Esophagus muscularis mucosa (tissue), 4 donors: ENCODE measurements at regions not wholly inside any gene's neighbourhood (a gene's known extent, or its start where the extent isn't known, plus 50 kb on each side); places are given as distances from the start of the nearest gene placed in this dataset.

Experiments used
- DNase-seq: peaks from one replicate; pipeline ENCODE4 v3.0.0-alpha.2; 2017; ENCODE audit errors: extremely low spot score
- H3K27ac ChIP-seq, 4 donors: fragments of 200-600 bp; sonication (generic); replicated peaks in 1 of 4; 1 replicate in 3 of 4; 2 replicates in 1 of 4; pipeline ENCODE4 v1.5.1; 2016 to 2019; ENCODE audit warnings: mild to moderate bottlenecking in 1 of 4
- H3K27me3 ChIP-seq, 4 donors: fragments of 200-600 bp; sonication (generic); one replicate each; pipeline versions ENCODE4 v1.5.1 to v1.6.0; 2016 to 2019
- H3K36me3 ChIP-seq, 4 donors: fragments of 200-600 bp; sonication (generic); one replicate each; pipeline ENCODE4 v1.5.1; 2016 to 2019
- H3K4me1 ChIP-seq, 4 donors: fragments of 200-600 bp; sonication (generic); one replicate each; pipeline ENCODE4 v1.5.1; 2016 to 2019
- H3K4me3 ChIP-seq, 4 donors: fragments of 200-600 bp; sonication (generic); 1 replicate in 2 of 4; 2 replicates in 2 of 4; pipeline ENCODE4 v1.5.1; 2016 to 2019; ENCODE audit warnings: mild to moderate bottlenecking in 4 of 4, moderate library complexity in 1 of 4
- H3K9me3 ChIP-seq, 4 donors: fragments of 200-600 bp; sonication (generic); 1 replicate in 3 of 4; 2 replicates in 1 of 4; pipeline ENCODE4 v1.5.1; 2016 to 2019
- CTCF ChIP-seq, 3 experiments: fragments of 200-600 bp in 2 of 3; fragments of 450-650 bp in 1 of 3; sonication (generic) in 2 of 3; IDR thresholded peaks; one replicate each; pipeline ENCODE4 v1.5.1; 2017 to 2019; ENCODE audit warnings: antibody characterized with exemption in 3 of 3, mild to moderate bottlenecking in 2 of 3, moderate library complexity in 1 of 3
- EP300 ChIP-seq: sonication (generic); formaldehyde crosslinking; IDR thresholded peaks from one replicate; pipeline ENCODE4 v1.6.1; 2017; ENCODE audit warnings: antibody characterized with exemption
- POLR2A ChIP-seq: fragments of 450-650 bp; IDR thresholded peaks from one replicate; pipeline ENCODE4 v1.6.1; 2017; ENCODE audit warnings: antibody characterized with exemption, moderate library complexity, mild to moderate bottlenecking, low read depth
- POLR2AphosphoS5 ChIP-seq, 2 donors: sonication (generic); formaldehyde crosslinking; IDR thresholded peaks; one replicate each; pipeline ENCODE4 v1.6.1; 2017; ENCODE audit warnings: antibody characterized with exemption in 2 of 2
- WGBS: methylation state at CpG from one replicate; pipeline ENCODE4 v1.1.5; 2018; 5-methylcytosine and 5-hydroxymethylcytosine counted together
- intact Hi-C: fragments of 100-400 bp; cut with DNase I; formaldehyde crosslinking; loops from one replicate; pipeline ENCODE4 v1.15.1; 2023

GRCh38 chr4:15143551-15143950 is 141.3 kb downstream of the CPEB2 start:
- Histone ChIP-seq H3K4me3 (no peak overlapping the region), H3K27me3 (no peaks in the 10 kb centered on the region), H3K36me3 (no peaks in the 10 kb centered on the region), H3K4me1 (peaks cover 4 to 11% (median 6%) of the 10 kb centered on the region in 4 donors), H3K27ac (no peak overlapping the region), H3K9me3 (no peaks in the 10 kb centered on the region)
- intact Hi-C loops, result no loop called here
- TF ChIP-seq CTCF (IDR thresholded peaks at IDR 0.05) (no peak), POLR2A (no peak), POLR2AphosphoS5 (IDR thresholded peaks at IDR 0.05) (no peak), EP300 (no peak)
- WGBS, result 83% methylated on average over 2 of the region's 2 CpGs
- DNase-seq, result no peak

GRCh38 chr4:15144249-15144966 is 142.1 kb downstream of the CPEB2 start:
- 75% methylated on average over 9 of the region's 9 CpGs for WGBS
- Histone ChIP-seq H3K36me3 (no peaks in the 10 kb centered on the region), H3K9me3 (no peaks in the 10 kb centered on the region), H3K27me3 (no peaks in the 10 kb centered on the region), H3K4me3 (no peak overlapping the region), H3K27ac (no peak overlapping the region), H3K4me1 (peaks cover 13 to 20% (median 14%) of the 10 kb centered on the region in 4 donors)
- intact Hi-C loops, result no loop called here
- TF ChIP-seq POLR2A, result no peak
- TF ChIP-seq EP300, result no peak
- TF ChIP-seq POLR2AphosphoS5 (IDR thresholded peaks at IDR 0.05), result no peak
- no peak for TF ChIP-seq CTCF (IDR thresholded peaks at IDR 0.05)
- DNase-seq, result no peak

- H3K9me3 ChIP-seq, result no peaks in the 10 kb centered on the region
- H3K27me3 ChIP-seq, result no peaks in the 10 kb centered on the region
- TF ChIP-seq CTCF (IDR thresholded peaks at IDR 0.05) (no peak), EP300 (no peak), POLR2AphosphoS5 (IDR thresholded peaks at IDR 0.05) (no peak), POLR2A (no peak)
- no peak overlapping the region for H3K4me3 ChIP-seq
- peaks cover 18 to 25% (median 19%) of the 10 kb centered on the region in 4 donors for H3K4me1 ChIP-seq
- intact Hi-C loops, result no loop called here
- no peak for DNase-seq
- no peaks in the 10 kb centered on the region for H3K36me3 ChIP-seq
- H3K27ac ChIP-seq, result no peak overlapping the region
- WGBS, result 92% methylated on average over 7 of the region's 7 CpGs
Observed at GRCh38 chr4:15144967-15145295, 142.7 kb downstream of the CPEB2 start.

- Histone ChIP-seq H3K27me3 (no peaks in the 10 kb centered on the region), H3K27ac (no peak overlapping the region), H3K9me3 (no peaks in the 10 kb centered on the region), H3K36me3 (no peaks in the 10 kb centered on the region), H3K4me1 (peaks cover 26 to 30% (median 27%) of the 10 kb centered on the region in 4 donors), H3K4me3 (no peak overlapping the region)
- no peak for DNase-seq
- TF ChIP-seq POLR2AphosphoS5 (IDR thresholded peaks at IDR 0.05), result no peak
- TF ChIP-seq CTCF (IDR thresholded peaks at IDR 0.05), result no peak
- no peak for TF ChIP-seq EP300
- no peak for TF ChIP-seq POLR2A
- WGBS, result 88% methylated on average over 7 of the region's 7 CpGs
- intact Hi-C loops, result no loop called here
Observed at GRCh38 chr4:15145709-15146108, 143.4 kb downstream of the CPEB2 start.

GRCh38 chr4:15147714-15148113 is 145.4 kb downstream of the CPEB2 start:
- H3K4me1 ChIP-seq, result peaks cover 26 to 30% (median 28%) of the 10 kb centered on the region in 4 donors
- H3K9me3 ChIP-seq, result no peaks in the 10 kb centered on the region
- 77% methylated on average over 5 of the region's 5 CpGs for WGBS
- intact Hi-C loops, result no loop called here
- no peak overlapping the region for H3K27ac ChIP-seq
- H3K4me3 ChIP-seq, result no peak overlapping the region
- no peaks in the 10 kb centered on the region for H3K36me3 ChIP-seq
- no peak for TF ChIP-seq EP300
- TF ChIP-seq POLR2AphosphoS5 (IDR thresholded peaks at IDR 0.05), result no peak
- no peak for TF ChIP-seq CTCF (IDR thresholded peaks at IDR 0.05)
- TF ChIP-seq POLR2A, result no peak
- no peak for DNase-seq
- no peaks in the 10 kb centered on the region for H3K27me3 ChIP-seq
